ENCODE measurements at regions not wholly inside any gene's neighbourhood (a gene's known extent, or its start where the extent isn't known, plus 50 kb on each side); places are given as distances from the start of the nearest gene placed in this dataset.
"Not testable (repeated sequence)": the region's sequence is repeated elsewhere in the genome, so short reads cannot be mapped to it uniquely, and the experiment has no call there.

DNA sequence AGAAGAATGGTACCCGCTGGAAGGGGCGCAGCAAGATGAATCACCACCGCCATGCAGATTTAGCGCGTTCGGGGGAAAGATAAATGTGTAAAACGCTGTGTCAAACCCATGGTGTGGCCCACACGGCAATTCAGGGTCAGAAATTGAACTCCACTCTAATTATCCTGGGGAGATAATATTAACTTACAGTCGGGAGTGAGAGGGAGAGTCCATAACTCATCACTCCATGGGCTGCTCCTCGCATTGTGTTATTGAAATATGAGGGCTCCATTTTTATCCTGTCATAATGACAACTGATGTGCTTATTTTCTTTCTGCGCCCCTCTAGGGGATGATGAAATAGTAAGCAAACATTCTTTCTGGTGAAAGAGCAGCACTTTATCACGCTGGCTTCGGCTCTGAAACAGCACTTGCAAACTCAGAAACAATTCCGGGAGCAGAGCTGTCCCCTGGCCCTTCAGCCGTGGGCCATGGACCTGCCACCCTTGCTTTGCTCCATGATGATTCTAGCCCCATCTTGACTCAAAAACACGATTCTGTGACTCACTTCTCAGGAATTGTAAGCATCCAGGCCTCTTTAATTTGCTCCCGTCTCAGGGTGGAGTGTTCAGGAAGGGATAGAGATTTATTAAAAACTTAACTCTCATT is 431.6 kb downstream of the IRX1 start:
- Mint-ChIP-seq H3K36me3 (ENCODE audit: low read depth) (peaks cover 3% of the 10 kb centered on the region), H3K4me3 (no peak overlapping the region), H3K27ac (no peak overlapping the region), H3K9me3 (peaks cover 11% of the 10 kb centered on the region), H3K27me3 (ENCODE audit: insufficient read depth) (peaks cover 2% of the 10 kb centered on the region), H3K4me1 (no peaks in the 10 kb centered on the region)
- H3K4me3 ChIP-seq (ENCODE audit: low read length): no peak overlapping the region
- 89 to 91% methylated on average over 12 to 17 of the region's 17 CpGs for WGBS, 2 experiments (ENCODE audit: insufficient coverage in 1 of 2, insufficient read length in 1 of 2)
- TF ChIP-seq, protein P1, sequence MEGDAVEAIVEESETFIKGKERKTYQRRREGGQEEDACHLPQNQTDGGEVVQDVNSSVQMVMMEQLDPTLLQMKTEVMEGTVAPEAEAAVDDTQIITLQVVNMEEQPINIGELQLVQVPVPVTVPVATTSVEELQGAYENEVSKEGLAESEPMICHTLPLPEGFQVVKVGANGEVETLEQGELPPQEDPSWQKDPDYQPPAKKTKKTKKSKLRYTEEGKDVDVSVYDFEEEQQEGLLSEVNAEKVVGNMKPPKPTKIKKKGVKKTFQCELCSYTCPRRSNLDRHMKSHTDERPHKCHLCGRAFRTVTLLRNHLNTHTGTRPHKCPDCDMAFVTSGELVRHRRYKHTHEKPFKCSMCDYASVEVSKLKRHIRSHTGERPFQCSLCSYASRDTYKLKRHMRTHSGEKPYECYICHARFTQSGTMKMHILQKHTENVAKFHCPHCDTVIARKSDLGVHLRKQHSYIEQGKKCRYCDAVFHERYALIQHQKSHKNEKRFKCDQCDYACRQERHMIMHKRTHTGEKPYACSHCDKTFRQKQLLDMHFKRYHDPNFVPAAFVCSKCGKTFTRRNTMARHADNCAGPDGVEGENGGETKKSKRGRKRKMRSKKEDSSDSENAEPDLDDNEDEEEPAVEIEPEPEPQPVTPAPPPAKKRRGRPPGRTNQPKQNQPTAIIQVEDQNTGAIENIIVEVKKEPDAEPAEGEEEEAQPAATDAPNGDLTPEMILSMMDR (conservative IDR thresholded peaks at IDR 0.05): no peak
- no peak overlapping the region for H3K27ac ChIP-seq (ENCODE audit: low read depth, low read length)
- no peak overlapping the region for H3K9ac ChIP-seq (ENCODE audit: extremely low read depth, low read length, poor library complexity, severe bottlenecking)
- H3K27me3 ChIP-seq (ENCODE audit: control insufficient read depth, insufficient read depth, low read length, poor library complexity, severe bottlenecking): no peaks in the 10 kb centered on the region
- no peak for DNase-seq
- H3K9me3 ChIP-seq (ENCODE audit: control insufficient read depth, low read length): peaks cover 7% of the 10 kb centered on the region
- no peaks in the 10 kb centered on the region for H3K36me3 ChIP-seq (ENCODE audit: control insufficient read depth, insufficient read depth, low read length)
- H3K4me1 ChIP-seq (ENCODE audit: control insufficient read depth, insufficient read depth, low read length): no peaks in the 10 kb centered on the region

DNA sequence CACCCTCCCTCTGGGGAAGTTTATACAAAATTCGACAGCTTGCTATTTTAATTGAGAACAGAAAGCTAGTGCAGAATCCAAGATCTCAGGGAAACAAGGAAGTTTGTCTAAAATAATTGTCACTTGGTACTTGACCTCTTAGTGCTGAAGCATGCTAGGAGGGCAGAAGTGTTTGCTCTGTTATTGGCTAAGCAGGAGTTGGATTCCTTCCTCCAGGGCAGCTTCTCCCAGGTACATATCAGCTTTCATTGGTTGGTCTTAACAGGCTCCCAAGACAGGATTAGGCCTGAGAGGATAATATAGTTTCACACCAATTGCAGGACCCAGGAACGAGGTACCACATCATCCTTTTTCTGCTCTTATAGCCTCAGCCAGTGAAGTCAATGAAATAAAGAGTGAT is 432.8 kb downstream of the IRX1 start:
- TF ChIP-seq, protein P1 (conservative IDR thresholded peaks at IDR 0.05): peak; percentile 21
- Histone ChIP-seq H3K9ac (ENCODE audit: extremely low read depth, low read length, poor library complexity, severe bottlenecking) (no peak overlapping the region), H3K9me3 (ENCODE audit: control insufficient read depth, low read length) (peaks cover 7% of the 10 kb centered on the region), H3K4me3 (ENCODE audit: low read length) (no peak overlapping the region), H3K27me3 (ENCODE audit: control insufficient read depth, insufficient read depth, low read length, poor library complexity, severe bottlenecking) (no peaks in the 10 kb centered on the region), H3K36me3 (ENCODE audit: control insufficient read depth, insufficient read depth, low read length) (no peaks in the 10 kb centered on the region), H3K4me1 (ENCODE audit: control insufficient read depth, insufficient read depth, low read length) (no peaks in the 10 kb centered on the region), H3K27ac (ENCODE audit: low read depth, low read length) (no peak overlapping the region)
- Mint-ChIP-seq H3K4me1 (no peaks in the 10 kb centered on the region), H3K4me3 (no peak overlapping the region), H3K27me3 (ENCODE audit: insufficient read depth) (no peaks in the 10 kb centered on the region), H3K27ac (no peak overlapping the region), H3K9me3 (peaks cover 11% of the 10 kb centered on the region), H3K36me3 (ENCODE audit: low read depth) (peaks cover 3% of the 10 kb centered on the region)
- WGBS, 2 experiments (ENCODE audit: insufficient coverage in 1 of 2, insufficient read length in 1 of 2): 89 to 100% methylated on average over 1 to 2 of the region's 2 CpGs
- no peak for DNase-seq

DNA sequence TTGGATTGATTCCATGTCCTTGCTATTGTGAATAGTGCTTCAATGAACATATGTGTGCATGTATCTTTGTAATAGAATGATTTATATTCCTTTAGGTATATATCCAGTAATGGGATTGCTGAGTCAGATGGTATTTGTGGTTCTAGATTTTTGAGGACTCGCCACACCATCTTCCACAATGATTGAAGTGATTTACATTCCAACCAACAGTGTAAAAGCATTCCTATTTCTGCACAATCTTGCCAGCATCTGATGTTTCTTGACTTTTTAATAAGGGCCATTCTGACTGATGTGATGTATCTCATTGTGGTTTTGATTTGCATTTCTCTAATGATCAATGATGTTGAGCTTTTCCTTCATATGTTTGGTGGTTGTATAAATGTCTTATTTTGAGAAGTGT is 437.9 kb downstream of the IRX1 start:
- not testable (repeated sequence) for DNase-seq; H3K36me3 ChIP-seq (ENCODE audit: control insufficient read depth, insufficient read depth, low read length); H3K4me1 ChIP-seq (ENCODE audit: control insufficient read depth, insufficient read depth, low read length); H3K4me1 Mint-ChIP-seq; H3K4me3 Mint-ChIP-seq; H3K9me3 ChIP-seq (ENCODE audit: control insufficient read depth, low read length); H3K27me3 Mint-ChIP-seq (ENCODE audit: insufficient read depth); H3K4me3 ChIP-seq (ENCODE audit: low read length); H3K27ac Mint-ChIP-seq; H3K36me3 Mint-ChIP-seq (ENCODE audit: low read depth); H3K27ac ChIP-seq (ENCODE audit: low read depth, low read length); H3K9ac ChIP-seq (ENCODE audit: extremely low read depth, low read length, poor library complexity, severe bottlenecking); H3K27me3 ChIP-seq (ENCODE audit: control insufficient read depth, insufficient read depth, low read length, poor library complexity, severe bottlenecking)
- H3K9me3 Mint-ChIP-seq: peaks cover 11% of the 10 kb centered on the region
- WGBS, 2 experiments (ENCODE audit: insufficient coverage in 1 of 2, insufficient read length in 1 of 2): 75% methylated on average over 1 of the region's 1 CpG; no CpG with 5 or more reads in 1 of the 2 experiments

DNA sequence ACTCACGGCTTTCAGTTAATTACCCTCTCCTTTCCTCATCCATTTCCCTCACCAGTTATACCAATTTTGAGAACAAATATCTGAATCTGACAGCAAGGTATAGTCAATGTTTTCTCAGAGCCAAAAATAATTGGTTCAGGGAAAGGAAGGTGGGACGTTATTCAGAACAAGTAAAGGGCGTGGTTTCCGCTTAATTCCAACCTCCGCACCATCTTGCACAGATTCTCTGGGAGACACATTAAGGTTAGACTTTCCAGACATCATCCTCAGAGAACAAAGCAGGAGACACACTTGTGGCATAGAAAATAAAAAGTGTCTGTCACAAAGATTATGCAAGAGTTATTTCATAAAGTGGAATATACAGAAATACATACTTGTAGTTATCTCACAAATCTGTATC is 441.2 kb downstream of the IRX1 start:
- H3K36me3 ChIP-seq (ENCODE audit: control insufficient read depth, insufficient read depth, low read length): no peaks in the 10 kb centered on the region
- no peaks in the 10 kb centered on the region for H3K9me3 ChIP-seq (ENCODE audit: control insufficient read depth, low read length)
- Mint-ChIP-seq H3K27me3 (ENCODE audit: insufficient read depth) (no peaks in the 10 kb centered on the region), H3K4me3 (no peak overlapping the region), H3K4me1 (no peaks in the 10 kb centered on the region), H3K9me3 (no peaks in the 10 kb centered on the region), H3K36me3 (ENCODE audit: low read depth) (no peaks in the 10 kb centered on the region), H3K27ac (no peak overlapping the region)
- WGBS, 2 experiments (ENCODE audit: insufficient coverage in 1 of 2, insufficient read length in 1 of 2): 94 to 97% methylated on average over 5 of the region's 5 CpGs
- H3K27me3 ChIP-seq (ENCODE audit: control insufficient read depth, insufficient read depth, low read length, poor library complexity, severe bottlenecking): no peaks in the 10 kb centered on the region
- TF ChIP-seq, protein P1 (conservative IDR thresholded peaks at IDR 0.05): no peak
- no peak for DNase-seq
- H3K4me3 ChIP-seq (ENCODE audit: low read length): no peak overlapping the region
- H3K9ac ChIP-seq (ENCODE audit: extremely low read depth, low read length, poor library complexity, severe bottlenecking): no peak overlapping the region
- H3K27ac ChIP-seq (ENCODE audit: low read depth, low read length): no peak overlapping the region
- H3K4me1 ChIP-seq (ENCODE audit: control insufficient read depth, insufficient read depth, low read length): no peaks in the 10 kb centered on the region

All from endodermal cell (in vitro differentiated cells).